ENCODE measurements at regions not wholly inside any gene's neighbourhood (a gene's known extent, or its start where the extent isn't known, plus 50 kb on each side); places are given as distances from the start of the nearest gene placed in this dataset.

DNA sequence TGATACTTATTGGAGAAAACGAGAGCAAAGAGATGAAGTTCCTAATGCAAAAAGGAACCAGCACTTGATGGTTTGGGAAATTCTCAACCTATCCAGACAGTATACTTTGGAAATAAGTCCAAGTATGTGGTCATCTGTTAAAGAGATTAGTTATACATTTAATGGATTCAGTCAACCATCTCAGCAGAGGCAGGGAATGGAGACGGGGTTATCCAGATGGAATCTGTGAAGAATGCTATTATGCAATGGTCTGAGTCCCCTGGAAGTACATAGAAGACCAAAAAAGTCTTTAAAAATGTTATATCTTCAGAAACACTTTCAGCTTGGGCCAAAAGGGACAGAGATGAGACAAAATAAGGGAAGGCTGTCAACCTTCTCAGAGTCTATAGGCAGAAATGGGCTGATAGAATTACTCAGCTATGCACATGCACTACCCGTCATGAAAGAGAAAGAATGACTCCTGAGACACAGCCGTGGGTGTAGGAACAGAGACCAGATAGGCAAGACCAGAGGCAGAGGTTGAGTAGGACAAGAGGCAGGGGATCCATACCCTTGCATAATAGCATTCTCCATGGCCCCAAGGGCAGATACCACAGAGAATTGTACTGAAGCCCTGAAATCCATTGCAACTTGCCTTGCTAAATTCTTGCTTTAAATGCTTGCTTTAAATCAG is 738.8 kb upstream of the POT1 start:
- H3K4me3 ChIP-seq (ENCODE audit: low read depth, low read length) = no peak overlapping the region
- TF ChIP-seq, protein P1, sequence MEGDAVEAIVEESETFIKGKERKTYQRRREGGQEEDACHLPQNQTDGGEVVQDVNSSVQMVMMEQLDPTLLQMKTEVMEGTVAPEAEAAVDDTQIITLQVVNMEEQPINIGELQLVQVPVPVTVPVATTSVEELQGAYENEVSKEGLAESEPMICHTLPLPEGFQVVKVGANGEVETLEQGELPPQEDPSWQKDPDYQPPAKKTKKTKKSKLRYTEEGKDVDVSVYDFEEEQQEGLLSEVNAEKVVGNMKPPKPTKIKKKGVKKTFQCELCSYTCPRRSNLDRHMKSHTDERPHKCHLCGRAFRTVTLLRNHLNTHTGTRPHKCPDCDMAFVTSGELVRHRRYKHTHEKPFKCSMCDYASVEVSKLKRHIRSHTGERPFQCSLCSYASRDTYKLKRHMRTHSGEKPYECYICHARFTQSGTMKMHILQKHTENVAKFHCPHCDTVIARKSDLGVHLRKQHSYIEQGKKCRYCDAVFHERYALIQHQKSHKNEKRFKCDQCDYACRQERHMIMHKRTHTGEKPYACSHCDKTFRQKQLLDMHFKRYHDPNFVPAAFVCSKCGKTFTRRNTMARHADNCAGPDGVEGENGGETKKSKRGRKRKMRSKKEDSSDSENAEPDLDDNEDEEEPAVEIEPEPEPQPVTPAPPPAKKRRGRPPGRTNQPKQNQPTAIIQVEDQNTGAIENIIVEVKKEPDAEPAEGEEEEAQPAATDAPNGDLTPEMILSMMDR (conservative IDR thresholded peaks at IDR 0.05; ENCODE audit: low read depth, low read length) = no peak
- DNase-seq (ENCODE audit: low read depth) = peak; percentile 24

DNA sequence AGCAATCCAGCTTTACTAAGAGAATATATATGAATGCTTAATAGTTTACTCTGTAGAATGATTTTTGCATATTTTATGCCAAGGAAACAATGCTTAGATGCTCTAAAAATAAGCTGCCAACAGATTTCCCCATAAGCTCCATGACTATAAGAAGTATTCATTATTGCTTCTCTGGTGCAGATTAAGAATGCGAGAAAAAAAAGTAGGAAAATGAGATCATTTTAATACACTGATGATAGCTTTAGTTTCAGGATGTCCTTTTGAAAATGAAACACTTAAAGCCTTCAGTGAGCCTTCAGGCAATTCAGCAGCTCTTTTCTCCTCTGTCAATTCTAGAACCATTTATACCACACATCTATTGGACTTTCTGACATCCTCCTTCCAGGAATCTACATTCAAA is 735.0 kb upstream of the POT1 start:
- TF ChIP-seq, protein P1 (conservative IDR thresholded peaks at IDR 0.05; ENCODE audit: low read depth, low read length) = no peak
- no peak overlapping the region for H3K4me3 ChIP-seq (ENCODE audit: low read depth, low read length)
- no peak for DNase-seq (ENCODE audit: low read depth)

DNA sequence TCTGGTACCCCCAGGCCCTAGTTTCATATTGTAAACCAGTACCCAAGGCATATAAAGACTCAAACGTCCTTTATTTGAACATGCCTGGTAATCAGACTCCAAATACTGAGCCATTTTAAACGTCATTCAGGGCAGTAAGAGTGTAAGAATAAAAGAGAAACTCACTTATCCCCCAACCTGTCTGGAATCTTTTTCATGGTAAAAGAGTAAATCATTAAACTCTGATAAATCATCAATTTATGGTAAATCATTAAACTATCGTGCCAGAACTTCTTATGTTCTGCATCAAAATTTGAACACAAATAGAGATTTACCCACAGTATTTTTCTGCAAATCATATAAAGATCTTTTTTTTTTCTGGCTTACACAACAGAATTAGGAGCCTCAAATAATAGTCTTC is 734.3 kb upstream of the POT1 start:
- no peak for DNase-seq (ENCODE audit: low read depth)
- TF ChIP-seq, protein P1 (conservative IDR thresholded peaks at IDR 0.05; ENCODE audit: low read depth, low read length) = no peak
- H3K4me3 ChIP-seq (ENCODE audit: low read depth, low read length) = no peak overlapping the region

DNA sequence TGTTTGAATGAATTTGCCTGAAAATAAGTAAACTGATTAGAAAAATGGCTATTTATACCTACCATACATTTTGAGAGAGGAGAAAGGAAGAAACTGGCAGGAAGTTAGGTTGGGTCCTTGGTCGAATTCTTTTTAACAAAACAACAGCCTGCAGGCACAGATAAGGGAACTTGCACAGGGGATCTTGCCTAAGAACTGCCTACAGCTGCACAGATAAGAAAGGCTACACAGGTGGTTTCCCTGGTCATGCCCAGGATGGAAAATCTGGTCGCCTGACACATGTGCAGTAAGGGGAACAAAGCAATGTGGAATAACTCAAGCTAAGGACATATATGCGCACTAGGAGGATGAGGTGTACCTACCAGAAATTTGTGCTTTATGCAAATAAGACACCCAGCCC is 732.1 kb upstream of the POT1 start:
- H3K4me3 ChIP-seq (ENCODE audit: low read depth, low read length) = no peak overlapping the region
- TF ChIP-seq, protein P1 (conservative IDR thresholded peaks at IDR 0.05; ENCODE audit: low read depth, low read length) = no peak
- no peak for DNase-seq (ENCODE audit: low read depth)

DNA sequence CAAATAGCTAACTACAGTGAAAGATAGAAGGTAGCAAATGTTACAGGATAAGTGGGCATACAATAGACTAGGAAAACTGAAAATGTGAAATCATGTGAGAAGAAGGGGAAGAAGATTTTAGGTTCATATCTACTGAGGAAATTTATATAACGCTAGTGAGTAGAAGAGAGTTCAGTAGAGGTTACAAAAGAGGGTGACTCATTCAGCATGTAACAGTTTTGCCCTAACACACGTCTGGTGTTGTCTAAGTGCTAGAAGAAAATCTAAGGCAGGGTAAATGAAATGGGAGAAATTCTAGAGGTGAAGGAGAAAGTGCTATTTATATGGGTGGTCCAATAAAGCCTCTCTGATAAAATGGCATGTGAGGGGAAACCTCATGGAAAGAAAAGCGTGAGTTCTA is 731.4 kb upstream of the POT1 start:
- H3K4me3 ChIP-seq (ENCODE audit: low read depth, low read length) = no peak overlapping the region
- peak; percentile 70 for DNase-seq (ENCODE audit: low read depth)
- TF ChIP-seq, protein P1 (conservative IDR thresholded peaks at IDR 0.05; ENCODE audit: low read depth, low read length) = no peak

DNA sequence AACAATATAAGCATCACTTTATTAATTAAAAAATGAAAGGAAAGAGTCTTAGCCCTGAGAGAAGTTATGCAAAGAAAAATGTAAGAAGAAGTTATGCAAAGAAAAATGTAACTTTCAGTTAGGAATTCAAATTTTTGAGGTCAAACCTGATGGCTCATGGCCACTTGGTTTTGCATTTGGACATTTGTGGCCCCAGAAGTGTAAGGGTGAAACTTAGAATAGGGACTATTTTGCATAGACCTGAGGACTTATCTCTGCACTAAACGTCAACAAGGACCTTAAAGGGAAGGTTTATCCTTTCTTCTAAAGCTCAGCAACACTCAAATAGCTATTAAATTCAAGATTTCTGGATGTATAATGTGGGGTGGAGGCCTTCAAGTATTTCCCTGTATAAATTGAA is 724.5 kb upstream of the POT1 start:
- no peak for DNase-seq (ENCODE audit: low read depth)
- H3K4me3 ChIP-seq (ENCODE audit: low read depth, low read length) = no peak overlapping the region
- TF ChIP-seq, protein P1 (conservative IDR thresholded peaks at IDR 0.05; ENCODE audit: low read depth, low read length) = no peak

DNA sequence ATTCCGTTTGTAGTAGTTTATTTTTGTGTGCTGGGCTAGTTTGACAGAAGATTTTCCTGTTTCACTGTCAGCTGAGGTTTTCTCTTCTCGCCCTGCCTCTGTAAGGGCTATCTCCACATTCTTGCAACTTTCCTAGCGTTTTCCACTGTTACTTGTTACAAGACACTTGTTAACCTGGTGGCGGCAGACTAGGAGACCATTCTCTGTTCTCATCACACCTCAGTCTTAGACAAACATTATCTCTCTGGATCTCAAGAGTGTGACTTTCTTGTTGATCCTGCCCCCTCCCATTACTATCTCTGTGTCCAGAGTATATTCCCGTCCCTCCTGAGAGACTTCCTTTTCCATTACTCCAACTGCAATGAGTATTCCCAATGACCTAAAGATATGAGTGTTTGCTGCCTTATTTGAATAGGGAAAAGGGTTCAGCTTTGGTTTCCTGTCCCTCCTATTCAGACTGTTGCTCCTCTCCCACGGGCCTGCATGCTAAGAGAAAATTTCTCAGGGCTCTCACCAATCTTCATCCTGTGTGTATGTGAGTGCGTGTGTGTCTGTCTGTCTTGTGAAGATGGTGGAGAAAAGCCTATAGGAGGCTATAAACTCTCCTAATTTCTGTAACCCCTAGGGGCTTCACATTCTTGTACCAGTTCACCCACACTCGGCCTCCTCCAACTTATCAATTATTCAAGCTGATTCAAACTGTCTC is 722.4 kb upstream of the POT1 start:
- no peak overlapping the region for H3K4me3 ChIP-seq (ENCODE audit: low read depth, low read length)
- TF ChIP-seq, protein P1 (conservative IDR thresholded peaks at IDR 0.05; ENCODE audit: low read depth, low read length) = no peak
- peak; percentile 27 for DNase-seq (ENCODE audit: low read depth)

Data from choroid plexus epithelial cell (primary cell).